Activated CD4-positive, alpha-beta T cell treated with anti-CD3 and anti-CD28 coated beads for 1 hour (primary cell): ENCODE measurements at regions not wholly inside any gene's neighbourhood (a gene's known extent, or its start where the extent isn't known, plus 50 kb on each side); places are given as distances from the start of the nearest gene placed in this dataset.

Experiments used
- DNase-seq: peaks from one replicate; pipeline ENCODE4 v3.0.0-alpha.2; 2020

- DNase-seq = no peak
These were observed 151.9 kb downstream of the FAM43A start for GRCh38 chr3:194837457-194838127.

- no peak for DNase-seq
These were observed 152.6 kb downstream of the FAM43A start for GRCh38 chr3:194838236-194838635.

- DNase-seq = no peak
These were observed 155.2 kb downstream of the FAM43A start for GRCh38 chr3:194840661-194841514.

- no peak for DNase-seq
These were observed 155.8 kb downstream of the FAM43A start for GRCh38 chr3:194841515-194841841.

- DNase-seq = no peak
These were observed 157.9 kb downstream of the FAM43A start for GRCh38 chr3:194843556-194843955.

GRCh38 chr3:194844046-194844445 is 158.4 kb downstream of the FAM43A start:
- no peak for DNase-seq

- no peak for DNase-seq
These were observed 163.6 kb downstream of the FAM43A start for GRCh38 chr3:194849166-194849875.

GRCh38 chr3:194851254-194851653 is 165.6 kb downstream of the FAM43A start:
- no peak for DNase-seq

- DNase-seq = no peak
These were observed 166.3 kb downstream of the FAM43A start for GRCh38 chr3:194851941-194852340.

- no peak for DNase-seq
These were observed 166.7 kb downstream of the FAM43A start for GRCh38 chr3:194852345-194852744.

- no peak for DNase-seq
These were observed 167.3 kb downstream of the FAM43A start for GRCh38 chr3:194852831-194853508.

- DNase-seq = no peak
These were observed 168.5 kb downstream of the FAM43A start for GRCh38 chr3:194854206-194854605.

- DNase-seq = no peak
These were observed 169.1 kb downstream of the FAM43A start for GRCh38 chr3:194854659-194855390.

- no peak for DNase-seq
These were observed 170.6 kb downstream of the FAM43A start for GRCh38 chr3:194856296-194856695.

- DNase-seq = no peak
These were observed 171.9 kb downstream of the FAM43A start for GRCh38 chr3:194857469-194858113.

- no peak for DNase-seq
These were observed 172.7 kb downstream of the FAM43A start for GRCh38 chr3:194858382-194858781.

GRCh38 chr3:194860725-194861124 is 175.0 kb downstream of the FAM43A start:
- DNase-seq = no peak

GRCh38 chr3:194861375-194861774 is 175.7 kb downstream of the FAM43A start:
- DNase-seq = no peak

GRCh38 chr3:194865061-194865460 is 179.4 kb downstream of the FAM43A start:
- DNase-seq = no peak

- DNase-seq = no peak
These were observed 179.9 kb downstream of the FAM43A start for GRCh38 chr3:194865615-194866014.

- no peak for DNase-seq
These were observed 180.6 kb downstream of the FAM43A start for GRCh38 chr3:194866236-194866635.
